Fibroblast of lung (primary cell): ENCODE measurements at regions not wholly inside any gene's neighbourhood (a gene's known extent, or its start where the extent isn't known, plus 50 kb on each side); places are given as distances from the start of the nearest gene placed in this dataset.

Experiments
- CTCF ChIP-seq, 2 donors: IDR thresholded peaks in 1 of 2; conservative IDR thresholded peaks in 1 of 2; 1 replicate in 1 of 2; 2 replicates in 1 of 2; pipeline ENCODE4 v1.5.1; 2011 to 2012; ENCODE audit warnings: low read length in 2 of 2, control low read depth in 1 of 2, inconsistent platforms in 1 of 2, low read depth in 1 of 2, mild to moderate bottlenecking in 1 of 2
- EZH2 ChIP-seq: IDR thresholded peaks from 2 replicates; pipeline ENCODE4 v1.5.1; 2012; ENCODE audit warnings: low read length, control low read depth, mild to moderate bottlenecking; ENCODE audit errors: missing control alignments

- TF ChIP-seq CTCF (conservative IDR thresholded peaks at IDR 0.05 in 1 of 2, IDR thresholded peaks at IDR 0.05 in 1 of 2; ENCODE audit: low read depth in 1 of 2, low read length in 2 of 2) = no peak
- no peak for TF ChIP-seq EZH2
These were observed 189.3 kb downstream of the IRF8 start for GRCh38 chr16:86088287-86088686.
